Psoas muscle (tissue), 7 donors: ENCODE measurements at regions not wholly inside any gene's neighbourhood (a gene's known extent, or its start where the extent isn't known, plus 50 kb on each side); places are given as distances from the start of the nearest gene placed in this dataset.

ENCODE experiments used
- ATAC-seq, 4 donors: fragments of 200-7000 bp; cut with Tn5 transposase; one replicate each; pipeline ENCODE4 v1.9.1; 2020; ENCODE audit warnings: moderate library complexity in 3 of 4, mild to moderate bottlenecking in 2 of 4
- DNase-seq, 2 donors: peaks; one replicate each; pipeline ENCODE4 v3.0.0-alpha.2; 2020
- H3K27ac ChIP-seq: fragments of 200-600 bp; one replicate; pipeline ENCODE4 v1.8.0; 2022
- H3K27me3 ChIP-seq, 3 donors: fragments of 200-600 bp in 1 of 3; one replicate each; pipeline versions ENCODE4 v1.6.1 to v1.8.0; 2013 to 2022; ENCODE audit warnings: low read length in 2 of 3, mild to moderate bottlenecking in 2 of 3, moderate library complexity in 1 of 3; ENCODE audit not compliant: insufficient read depth in 3 of 3
- H3K36me3 ChIP-seq, 2 donors: fragments of 200-600 bp in 1 of 2; one replicate each; pipeline versions ENCODE4 v1.6.1 to v1.8.0; 2013 to 2022; ENCODE audit warnings: low read depth in 1 of 2, mild to moderate bottlenecking in 1 of 2, moderate library complexity in 1 of 2; ENCODE audit not compliant: insufficient read depth in 1 of 2
- H3K4me1 ChIP-seq: fragments of 200-600 bp; one replicate; pipeline ENCODE4 v1.8.0; 2022
- H3K4me3 ChIP-seq: fragments of 200-600 bp; one replicate; pipeline ENCODE4 v1.8.0; 2022; ENCODE audit warnings: mild to moderate bottlenecking
- H3K9me3 ChIP-seq: fragments of 200-600 bp; one replicate; pipeline ENCODE4 v1.8.0; 2022
- CTCF ChIP-seq: fragments of 200-600 bp; IDR thresholded peaks from one replicate; pipeline ENCODE4 v1.8.0; 2022; ENCODE audit warnings: antibody characterized with exemption
- WGBS, 3 donors: extraction: QIAGEN DNeasy Blood & Tissue Kit; methylation state at CpG; one replicate each; pipeline versions ENCODE4 v1.1.6 to v1.1.7; 2013; 5-methylcytosine and 5-hydroxymethylcytosine counted together
- intact Hi-C, 2 donors: fragments of 100-400 bp; cut with DNase I; formaldehyde crosslinking; loops; one replicate each; pipeline versions ENCODE4 v1.11.0 to v1.14.2; 2022
- donor health status: healthy with polysubstance abuse.
- donor health status: DM: no; HTN: no; CAD: no; lungs with moderate emphysema.
- donor health status: Bipolar disorder and iron deficiency.
- donor health status: healthy.
- donor health status: DM: yes; HTN: yes; CAD: no.
- donor health status: DM: no; HTN: no; CAD: no.
- donor health status: DM: yes; HTN: yes; CAD: no.

GRCh38 chr13:44180876-44181536 lies 192.6 kb upstream of the SERP2 start:
- no peak overlapping the region for H3K4me3 ChIP-seq
- H3K36me3 ChIP-seq = no peaks in the 10 kb centered on the region
- peak overlapping the region; percentile 72 for H3K27ac ChIP-seq
- no peak for TF ChIP-seq CTCF
- intact Hi-C loops = no loop called here
- H3K4me1 ChIP-seq = peaks cover 12% of the 10 kb centered on the region
- DNase-seq = peak in 1 of 2 donors; percentile 72
- H3K9me3 ChIP-seq = peaks cover 13% of the 10 kb centered on the region
- no peaks in the 10 kb centered on the region for H3K27me3 ChIP-seq
- peak; percentile 91 to 96 (median 94) for ATAC-seq
- 30 to 49% (median 32%) methylated on average over 8 of the region's 8 CpGs for WGBS, 3 donors

DNA sequence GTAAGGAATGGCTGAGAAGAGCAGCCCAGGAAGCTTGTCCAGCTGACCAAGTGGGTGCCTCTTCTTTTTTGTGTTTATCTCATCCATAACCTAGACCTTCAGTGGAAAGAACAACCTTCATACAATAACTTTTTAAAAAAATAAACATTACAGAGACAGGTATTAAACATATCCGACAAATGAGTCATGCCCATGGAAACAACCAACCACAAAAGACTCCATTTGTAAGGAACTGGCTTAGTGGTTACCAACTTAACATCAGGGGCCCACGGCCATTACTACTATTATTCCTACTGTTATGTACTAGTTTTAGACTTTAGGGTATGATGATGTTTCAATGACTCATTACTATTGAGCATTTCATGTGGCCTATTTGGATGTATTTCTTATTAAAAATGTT lies 191.7 kb upstream of the SERP2 start:
- Histone ChIP-seq H3K27me3 (no peaks in the 10 kb centered on the region), H3K36me3 (no peaks in the 10 kb centered on the region), H3K9me3 (peaks cover 13% of the 10 kb centered on the region), H3K4me3 (no peak overlapping the region), H3K27ac (peak overlapping the region; percentile 72), H3K4me1 (peaks cover 10% of the 10 kb centered on the region)
- no peak for TF ChIP-seq CTCF
- 94 to 97% (median 97%) methylated on average over 2 of the region's 2 CpGs for WGBS, 3 donors
- ATAC-seq (no peak), DNase-seq (no peak)
- intact Hi-C loops = no loop called here

DNA sequence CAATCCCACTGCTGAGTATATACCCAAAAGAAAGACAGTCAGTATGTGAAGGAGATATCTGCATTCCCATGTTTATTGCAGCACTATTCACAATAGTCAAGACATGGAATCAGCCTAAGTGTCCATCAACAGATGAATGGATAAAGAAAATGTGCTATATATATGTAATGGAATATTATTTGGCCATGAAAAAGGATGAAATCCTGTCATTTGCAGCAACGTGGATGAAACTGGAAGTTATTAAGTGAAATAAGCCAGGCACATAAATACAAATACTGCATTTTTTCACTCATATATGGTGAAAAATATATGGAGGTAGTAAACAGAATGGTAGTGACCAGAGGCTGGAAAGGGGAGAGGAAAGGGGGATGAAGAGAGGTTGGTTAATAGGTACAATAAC lies 188.9 kb upstream of the SERP2 start:
- H3K27ac ChIP-seq = no peak overlapping the region
- no peaks in the 10 kb centered on the region for H3K27me3 ChIP-seq
- H3K36me3 ChIP-seq = no peaks in the 10 kb centered on the region
- intact Hi-C loops = no loop called here
- no peak for DNase-seq
- H3K9me3 ChIP-seq = peaks cover 13% of the 10 kb centered on the region
- peaks cover 9% of the 10 kb centered on the region for H3K4me1 ChIP-seq
- 38 to 46% (median 43%) methylated on average over 1 of the region's 1 CpG for WGBS, 3 donors
- no peak overlapping the region for H3K4me3 ChIP-seq
- ATAC-seq = no peak
- no peak for TF ChIP-seq CTCF

DNA sequence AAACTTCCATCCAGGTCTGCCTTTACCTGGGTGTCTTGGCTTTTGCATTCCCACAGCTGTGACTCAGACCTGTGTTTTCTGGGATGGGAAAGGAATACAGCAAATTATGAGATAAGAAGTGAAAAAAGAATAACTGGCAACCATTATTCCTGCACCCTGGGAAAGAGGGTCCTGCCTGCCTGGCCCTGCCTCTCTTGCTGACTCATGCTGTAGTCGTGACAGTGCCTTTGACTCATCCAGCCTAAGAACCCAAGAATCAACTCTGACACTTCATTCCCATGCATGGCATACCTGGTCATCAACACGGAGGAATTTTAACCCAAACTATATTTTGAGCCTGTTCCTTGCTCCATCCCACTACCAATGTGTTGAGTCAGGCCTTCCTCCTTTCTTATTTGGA lies 185.4 kb upstream of the SERP2 start:
- Histone ChIP-seq H3K4me3 (no peak overlapping the region), H3K9me3 (peaks cover 12% of the 10 kb centered on the region), H3K36me3 (no peaks in the 10 kb centered on the region), H3K27ac (no peak overlapping the region), H3K4me1 (peaks cover 8% of the 10 kb centered on the region), H3K27me3 (no peaks in the 10 kb centered on the region)
- intact Hi-C loops = no loop called here
- WGBS, 3 donors = 74 to 89% (median 83%) methylated on average over 2 of the region's 2 CpGs
- no peak for TF ChIP-seq CTCF
- DNase-seq = no peak
- no peak for ATAC-seq

GRCh38 chr13:44189085-44189484 lies 184.5 kb upstream of the SERP2 start:
- Histone ChIP-seq H3K27me3 (no peaks in the 10 kb centered on the region), H3K4me1 (peaks cover 8% of the 10 kb centered on the region), H3K36me3 (no peaks in the 10 kb centered on the region), H3K9me3 (peaks cover 5% of the 10 kb centered on the region), H3K4me3 (no peak overlapping the region), H3K27ac (no peak overlapping the region)
- intact Hi-C loops = no loop called here
- 82 to 93% (median 92%) methylated on average over 1 of the region's 1 CpG for WGBS, 3 donors
- DNase-seq (no peak), ATAC-seq (no peak)
- no peak for TF ChIP-seq CTCF
